C4-2B (cell line): ENCODE measurements at regions not wholly inside any gene's neighbourhood (a gene's known extent, or its start where the extent isn't known, plus 50 kb on each side); places are given as distances from the start of the nearest gene placed in this dataset.

Experiments used
- H3K27ac ChIP-seq: fragments of 450-650 bp; 2 replicates; pipeline ENCODE4 v1.5.1; 2017
- CTCF ChIP-seq: fragments of 450-650 bp; conservative IDR thresholded peaks from 2 replicates; pipeline ENCODE4 v1.5.1; 2017; ENCODE audit warnings: mild to moderate bottlenecking
- ZFX ChIP-seq: fragments of 450-650 bp; IDR thresholded peaks from 2 replicates; pipeline ENCODE4 v1.6.1; 2017

GRCh38 chr12:24138041-24138440, 188.6 kb upstream of the SOX5 start:
- no peak overlapping the region for H3K27ac ChIP-seq

GRCh38 chr12:24135158-24135850, 185.8 kb upstream of the SOX5 start:
- no peak for TF ChIP-seq CTCF
- TF ChIP-seq ZFX, result no peak
- no peak overlapping the region for H3K27ac ChIP-seq

More at GRCh38 chr12:24138041-24138440, 188.6 kb upstream of the SOX5 start:
- TF ChIP-seq ZFX (no peak), CTCF (no peak)

GRCh38 chr12:24134092-24134491, 184.6 kb upstream of the SOX5 start:
- TF ChIP-seq CTCF (no peak), ZFX (no peak)
- no peak overlapping the region for H3K27ac ChIP-seq

- no peak overlapping the region for H3K27ac ChIP-seq
- TF ChIP-seq CTCF, result no peak
- TF ChIP-seq ZFX, result no peak
Measured at GRCh38 chr12:24133384-24133783, 183.9 kb upstream of the SOX5 start.

- no peak overlapping the region for H3K27ac ChIP-seq
- no peak for TF ChIP-seq ZFX
- TF ChIP-seq CTCF, result no peak
Measured at GRCh38 chr12:24127919-24128721, 178.7 kb upstream of the SOX5 start.

GRCh38 chr12:24125280-24125679, 175.8 kb upstream of the SOX5 start:
- no peak overlapping the region for H3K27ac ChIP-seq
- no peak for TF ChIP-seq CTCF
- no peak for TF ChIP-seq ZFX

- no peak overlapping the region for H3K27ac ChIP-seq
- no peak for TF ChIP-seq ZFX
- TF ChIP-seq CTCF, result no peak
Measured at GRCh38 chr12:24121911-24122310, 172.4 kb upstream of the SOX5 start.
